ENCODE measurements at regions not wholly inside any gene's neighbourhood (a gene's known extent, or its start where the extent isn't known, plus 50 kb on each side); places are given as distances from the start of the nearest gene placed in this dataset.

DNA sequence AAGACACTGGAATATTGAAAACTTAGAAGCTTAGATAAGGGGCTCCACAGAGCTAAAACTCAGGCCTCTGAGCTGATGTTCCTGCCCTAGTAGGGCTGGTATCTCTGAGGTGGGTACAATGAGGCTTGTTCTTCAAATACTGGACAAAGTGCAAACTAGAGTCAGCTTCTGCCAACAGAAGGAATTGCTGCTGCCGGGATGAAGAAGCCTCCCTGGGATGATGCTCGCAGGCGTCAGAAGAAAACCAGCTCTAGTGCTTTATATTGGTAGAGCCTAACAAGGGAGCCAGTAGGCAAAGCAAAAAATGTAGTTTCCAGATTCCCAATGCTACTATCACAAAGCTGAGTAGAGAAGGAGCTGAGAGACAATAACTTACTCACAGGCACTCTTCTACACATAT, 118.1 kb downstream of the FOXI3 start:
- DNase-seq (no peak), ATAC-seq (no peak)
- Histone ChIP-seq H3K9me3 (no peaks in the 10 kb centered on the region), H3K4me1 (no peaks in the 10 kb centered on the region), H3K36me3 (no peaks in the 10 kb centered on the region), H3K4me3 (no peak overlapping the region), H3K27ac (no peak overlapping the region), H3K27me3 (no peaks in the 10 kb centered on the region)
- intact Hi-C loops (cut with DNase I): no loop called here
- whole genome bisulfite sequencing (ENCODE audit: insufficient coverage, low coverage, low lambda C conversion rate, missing lambda C conversion rate): 96% methylated on average over 3 of the region's 3 CpGs
- no peak for TF ChIP-seq POLR2A (IDR thresholded peaks at IDR 0.05)
- TF ChIP-seq, protein P1, sequence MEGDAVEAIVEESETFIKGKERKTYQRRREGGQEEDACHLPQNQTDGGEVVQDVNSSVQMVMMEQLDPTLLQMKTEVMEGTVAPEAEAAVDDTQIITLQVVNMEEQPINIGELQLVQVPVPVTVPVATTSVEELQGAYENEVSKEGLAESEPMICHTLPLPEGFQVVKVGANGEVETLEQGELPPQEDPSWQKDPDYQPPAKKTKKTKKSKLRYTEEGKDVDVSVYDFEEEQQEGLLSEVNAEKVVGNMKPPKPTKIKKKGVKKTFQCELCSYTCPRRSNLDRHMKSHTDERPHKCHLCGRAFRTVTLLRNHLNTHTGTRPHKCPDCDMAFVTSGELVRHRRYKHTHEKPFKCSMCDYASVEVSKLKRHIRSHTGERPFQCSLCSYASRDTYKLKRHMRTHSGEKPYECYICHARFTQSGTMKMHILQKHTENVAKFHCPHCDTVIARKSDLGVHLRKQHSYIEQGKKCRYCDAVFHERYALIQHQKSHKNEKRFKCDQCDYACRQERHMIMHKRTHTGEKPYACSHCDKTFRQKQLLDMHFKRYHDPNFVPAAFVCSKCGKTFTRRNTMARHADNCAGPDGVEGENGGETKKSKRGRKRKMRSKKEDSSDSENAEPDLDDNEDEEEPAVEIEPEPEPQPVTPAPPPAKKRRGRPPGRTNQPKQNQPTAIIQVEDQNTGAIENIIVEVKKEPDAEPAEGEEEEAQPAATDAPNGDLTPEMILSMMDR (IDR thresholded peaks at IDR 0.05): no peak

DNA sequence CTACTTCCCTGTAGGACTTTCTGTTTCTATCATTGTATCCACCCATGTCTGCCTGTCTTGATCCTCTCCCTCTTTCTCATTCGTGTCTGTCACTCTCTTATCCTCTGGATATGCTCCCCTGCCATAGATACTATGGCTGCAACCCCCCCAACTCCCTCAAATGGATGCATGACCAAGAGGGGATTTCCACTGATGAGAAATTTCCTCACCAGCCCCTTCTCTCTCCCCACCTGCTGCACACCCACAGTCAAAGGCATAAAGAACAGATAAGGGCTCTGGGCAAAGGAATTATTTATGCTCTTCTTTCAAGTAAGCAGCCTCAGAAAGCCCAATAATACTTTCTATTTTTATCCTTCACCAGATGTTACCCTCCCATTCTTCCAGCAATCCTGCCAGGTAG, 121.3 kb downstream of the FOXI3 start:
- intact Hi-C loops (cut with DNase I): no loop called here
- H3K4me1 ChIP-seq: no peaks in the 10 kb centered on the region
- TF ChIP-seq, protein P1 (IDR thresholded peaks at IDR 0.05): no peak
- TF ChIP-seq POLR2A (IDR thresholded peaks at IDR 0.05): no peak
- no peak overlapping the region for H3K27ac ChIP-seq
- H3K9me3 ChIP-seq: no peaks in the 10 kb centered on the region
- no peak for DNase-seq
- WGBS (ENCODE audit: insufficient coverage, low coverage, low lambda C conversion rate, missing lambda C conversion rate): 33% methylated on average over 1 of the region's 1 CpG
- H3K4me3 ChIP-seq: no peak overlapping the region
- H3K27me3 ChIP-seq: no peaks in the 10 kb centered on the region
- no peak for ATAC-seq
- H3K36me3 ChIP-seq: no peaks in the 10 kb centered on the region

DNA sequence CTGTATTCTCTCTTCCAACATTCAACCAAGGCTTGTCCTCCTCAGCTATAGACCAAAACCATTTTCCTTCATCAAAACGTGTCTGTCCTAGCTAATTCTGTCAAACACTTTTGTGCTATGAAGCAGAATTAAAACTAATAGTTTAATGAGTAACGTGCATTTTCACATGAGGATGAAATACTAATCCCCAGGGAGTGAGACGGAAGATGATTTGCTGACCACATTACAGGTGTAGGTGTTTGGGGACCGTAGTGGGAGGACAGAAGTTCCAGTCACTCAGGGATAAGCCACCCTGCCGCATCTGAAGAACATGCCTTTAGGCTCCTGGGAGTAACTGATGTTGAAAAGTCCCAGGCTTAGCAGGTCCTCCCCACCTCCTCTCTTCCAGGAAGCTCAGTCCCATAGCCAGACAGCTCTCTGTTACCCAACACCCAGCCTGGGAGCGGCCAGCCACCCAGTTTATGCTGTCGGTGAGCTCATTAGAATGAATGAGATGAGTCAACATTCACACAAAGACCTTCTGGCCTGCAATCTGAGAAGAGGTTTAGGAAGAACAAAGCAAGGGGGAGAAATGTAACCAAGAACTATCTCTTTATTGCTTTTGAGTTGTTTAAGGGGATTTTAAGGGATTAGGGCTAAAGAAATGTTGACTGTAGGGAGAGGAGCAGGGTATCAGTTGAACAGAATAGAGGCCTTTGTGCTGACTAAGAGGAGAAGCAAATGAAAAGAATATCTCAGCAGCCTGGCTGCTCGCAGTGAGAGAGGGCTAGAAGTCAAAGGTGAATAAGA, 122.5 kb downstream of the FOXI3 start:
- intact Hi-C loops (cut with DNase I): no loop called here
- Histone ChIP-seq H3K27me3 (no peaks in the 10 kb centered on the region), H3K9me3 (no peaks in the 10 kb centered on the region), H3K36me3 (no peaks in the 10 kb centered on the region), H3K4me3 (no peak overlapping the region), H3K4me1 (no peaks in the 10 kb centered on the region), H3K27ac (no peak overlapping the region)
- ATAC-seq (peak in 1 of 4 donors; percentile 70), DNase-seq (no peak)
- no peak for TF ChIP-seq POLR2A (IDR thresholded peaks at IDR 0.05)
- TF ChIP-seq, protein P1 (IDR thresholded peaks at IDR 0.05): no peak
- 55% methylated on average over 8 of the region's 8 CpGs for WGBS (ENCODE audit: insufficient coverage, low coverage, low lambda C conversion rate, missing lambda C conversion rate)

DNA sequence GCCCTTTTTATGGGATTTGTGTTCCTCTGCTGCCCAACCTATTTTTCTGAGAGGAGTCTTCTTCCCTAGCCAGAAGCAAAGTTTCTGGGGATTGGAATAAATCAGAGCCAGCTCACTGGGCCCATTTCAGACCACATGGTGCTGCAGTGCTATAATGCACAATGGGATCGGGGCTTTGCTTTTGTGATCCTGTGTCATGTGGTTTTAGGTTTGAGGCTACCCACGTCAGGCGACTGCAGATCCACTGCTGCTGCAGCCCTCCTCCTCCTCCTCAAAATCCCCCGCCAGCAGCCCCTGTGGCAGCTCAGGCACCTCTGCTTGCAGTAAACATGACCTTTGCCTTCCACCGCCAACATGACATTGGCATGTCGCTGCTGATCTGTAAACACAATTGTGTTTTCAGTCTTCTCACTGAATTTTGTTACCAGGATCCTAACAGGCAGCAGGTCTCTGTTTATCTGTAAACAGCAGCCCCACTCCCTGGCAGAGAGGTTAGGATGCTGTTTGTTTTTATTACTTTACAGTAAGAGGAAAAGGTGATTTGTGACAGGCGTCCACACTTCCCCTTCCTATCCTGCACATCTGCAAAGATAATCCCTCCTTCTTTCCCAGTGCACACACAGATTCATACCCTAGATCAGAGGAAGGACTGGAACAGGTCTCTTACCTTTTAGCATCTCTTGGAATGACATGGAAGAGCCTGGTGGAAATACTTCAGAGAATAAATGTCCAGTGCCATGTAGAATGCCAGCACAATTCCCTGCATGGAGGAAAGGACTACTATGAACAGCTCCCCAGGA, 130.8 kb downstream of the FOXI3 start:
- H3K9me3 ChIP-seq: no peaks in the 10 kb centered on the region
- ATAC-seq (peak; percentile 92 to 95 (median 94)), DNase-seq (peak; percentile 45 to 56 (median 52))
- intact Hi-C loops (cut with DNase I): no loop called here
- TF ChIP-seq, protein P1 (IDR thresholded peaks at IDR 0.05): no peak
- TF ChIP-seq POLR2A (IDR thresholded peaks at IDR 0.05): no peak
- H3K4me3 ChIP-seq: no peak overlapping the region
- WGBS (ENCODE audit: insufficient coverage, low coverage, low lambda C conversion rate, missing lambda C conversion rate): 33% methylated on average over 6 of the region's 7 CpGs
- peak overlapping the region in 1 of 3 donors; percentile 50 for H3K27ac ChIP-seq
- peaks cover 0 to 7% (median 0%) of the 10 kb centered on the region in 4 donors for H3K4me1 ChIP-seq
- no peaks in the 10 kb centered on the region for H3K36me3 ChIP-seq
- H3K27me3 ChIP-seq: no peaks in the 10 kb centered on the region

Data from right lobe of liver (tissue), 6 donors.